H1 (cell line): ENCODE measurements at regions not wholly inside any gene's neighbourhood (a gene's known extent, or its start where the extent isn't known, plus 50 kb on each side); places are given as distances from the start of the nearest gene placed in this dataset.

ENCODE experiments used
- ATF2 ChIP-seq: IDR thresholded peaks from 2 replicates; pipeline ENCODE4 v1.6.1; 2012; ENCODE audit warnings: low read length, inconsistent platforms
- CEBPB ChIP-seq: IDR thresholded peaks from 2 replicates; pipeline ENCODE4 v1.6.1; 2012; ENCODE audit warnings: low read depth, low read length
- CTCF ChIP-seq, 3 experiments: IDR thresholded peaks; 1 replicate in 2 of 3; 2 replicates in 1 of 3; pipeline versions ENCODE4 v1.5.1 to v1.6.1; 2011; ENCODE audit warnings: low read length in 3 of 3, mild to moderate bottlenecking in 3 of 3, inconsistent platforms in 2 of 3, low read depth in 1 of 3, moderate library complexity in 1 of 3; ENCODE audit not compliant: insufficient read depth in 1 of 3; ENCODE audit errors: control extremely low read depth in 1 of 3
- E2F6 ChIP-seq: IDR thresholded peaks from 2 replicates; pipeline ENCODE4 v1.6.1; 2012; ENCODE audit warnings: inconsistent platforms
- POLR2AphosphoS5 ChIP-seq: IDR thresholded peaks from 2 replicates; pipeline ENCODE4 v1.6.1; 2011; ENCODE audit warnings: low read depth, low read length
- SAP30 ChIP-seq: fragments of 300-600 bp; sonication (generic); IDR thresholded peaks from 2 replicates; pipeline ENCODE4 v1.7.1; 2012; ENCODE audit warnings: low read length, moderate library complexity, mild to moderate bottlenecking, inconsistent platforms; ENCODE audit not compliant: insufficient read depth, insufficient replicate concordance

- TF ChIP-seq E2F6 = no peak
- no peak for TF ChIP-seq ATF2
- TF ChIP-seq CTCF (IDR thresholded peaks at IDR 0.05; ENCODE audit: control extremely low read depth in 1 of 3, insufficient read depth in 1 of 3, low read depth in 1 of 3, low read length in 3 of 3) = no peak
- TF ChIP-seq POLR2AphosphoS5 = no peak
- TF ChIP-seq SAP30 = no peak
- no peak for TF ChIP-seq CEBPB
These were observed 183.9 kb downstream of the ALG10 start for GRCh38 chr12:34206061-34206785.
